Activated T-helper 2 cell treated with anti-CD3 and anti-CD28 coated beads, Interferon-gamma antibody, Interleukin-2, Interleukin-4, amounts not matched to agents 10 μg/mL and 5 μg/mL and 100 μg/mL, durations not matched to agents 14 hours and 24 hours and 36 hours (primary cell): ENCODE measurements at regions not wholly inside any gene's neighbourhood (a gene's known extent, or its start where the extent isn't known, plus 50 kb on each side); places are given as distances from the start of the nearest gene placed in this dataset.

Source experiments
- DNase-seq: peaks from one replicate; pipeline ENCODE4 v3.0.0; 2021; ENCODE audit warnings: low spot score
- H3K27ac Mint-ChIP-seq: one replicate; pipeline ENCODE4 v1.8.0; 2021; ENCODE audit warnings: mixed read lengths
- H3K27me3 Mint-ChIP-seq: one replicate; pipeline ENCODE4 v1.8.0; 2021; ENCODE audit warnings: low read depth, mixed read lengths
- H3K36me3 Mint-ChIP-seq: one replicate; pipeline ENCODE4 v1.8.0; 2021; ENCODE audit warnings: low read depth, mixed read lengths
- H3K4me1 Mint-ChIP-seq: one replicate; pipeline ENCODE4 v1.8.0; 2021; ENCODE audit warnings: low read depth, mixed read lengths
- H3K4me3 Mint-ChIP-seq: one replicate; pipeline ENCODE4 v1.8.0; 2021; ENCODE audit warnings: low read depth, mild to moderate bottlenecking, moderate library complexity, mixed read lengths
- H3K9me3 Mint-ChIP-seq: one replicate; pipeline ENCODE4 v1.8.0; 2021; ENCODE audit warnings: mixed read lengths
- intact Hi-C: fragments of 100-400 bp; cut with micrococcal nuclease; formaldehyde crosslinking; loops from one replicate; pipeline ENCODE4 v1.15.1; 2023

- intact Hi-C loops, result no loop called here
- H3K4me3 Mint-ChIP-seq, result no peak overlapping the region
- H3K36me3 Mint-ChIP-seq, result no peaks in the 10 kb centered on the region
- H3K27me3 Mint-ChIP-seq, result no peaks in the 10 kb centered on the region
- DNase-seq, result no peak
- H3K4me1 Mint-ChIP-seq, result no peaks in the 10 kb centered on the region
- H3K27ac Mint-ChIP-seq, result no peak overlapping the region
- no peaks in the 10 kb centered on the region for H3K9me3 Mint-ChIP-seq
Measured at GRCh38 chr1:13901039-13901438, 201.1 kb downstream of the PRDM2 start.

GRCh38 chr1:13901597-13901996, 201.6 kb downstream of the PRDM2 start:
- H3K27me3 Mint-ChIP-seq, result no peaks in the 10 kb centered on the region
- no peak overlapping the region for H3K27ac Mint-ChIP-seq
- intact Hi-C loops, result no loop called here
- H3K9me3 Mint-ChIP-seq, result no peaks in the 10 kb centered on the region
- H3K4me3 Mint-ChIP-seq, result no peak overlapping the region
- no peaks in the 10 kb centered on the region for H3K36me3 Mint-ChIP-seq
- no peak for DNase-seq
- no peaks in the 10 kb centered on the region for H3K4me1 Mint-ChIP-seq

GRCh38 chr1:13908128-13908527, 208.1 kb downstream of the PRDM2 start:
- Mint-ChIP-seq H3K27ac (no peak overlapping the region), H3K36me3 (no peaks in the 10 kb centered on the region), H3K27me3 (peaks cover 2% of the 10 kb centered on the region), H3K9me3 (no peaks in the 10 kb centered on the region), H3K4me3 (no peak overlapping the region), H3K4me1 (peaks cover 4% of the 10 kb centered on the region)
- intact Hi-C loops, result no loop called here
- no peak for DNase-seq

GRCh38 chr1:13911697-13912619, 212.0 kb downstream of the PRDM2 start:
- Mint-ChIP-seq H3K27ac (no peak overlapping the region), H3K36me3 (no peaks in the 10 kb centered on the region)

GRCh38 chr1:13913396-13913795, 213.4 kb downstream of the PRDM2 start:
- Mint-ChIP-seq H3K36me3 (no peaks in the 10 kb centered on the region), H3K4me3 (no peak overlapping the region), H3K27ac (no peak overlapping the region), H3K27me3 (peaks cover 2% of the 10 kb centered on the region), H3K4me1 (peaks cover 4% of the 10 kb centered on the region), H3K9me3 (no peaks in the 10 kb centered on the region)
- no peak for DNase-seq
- intact Hi-C loops, result no loop called here

More at GRCh38 chr1:13911697-13912619, 212.0 kb downstream of the PRDM2 start:
- Mint-ChIP-seq H3K4me1 (peaks cover 4% of the 10 kb centered on the region), H3K4me3 (no peak overlapping the region), H3K9me3 (no peaks in the 10 kb centered on the region), H3K27me3 (peaks cover 2% of the 10 kb centered on the region)
- intact Hi-C loops, result no loop called here
- DNase-seq, result no peak

- no peak for DNase-seq
- Mint-ChIP-seq H3K4me3 (no peak overlapping the region), H3K27ac (no peak overlapping the region), H3K9me3 (no peaks in the 10 kb centered on the region), H3K27me3 (peaks cover 2% of the 10 kb centered on the region), H3K4me1 (peaks cover 4% of the 10 kb centered on the region), H3K36me3 (no peaks in the 10 kb centered on the region)
- intact Hi-C loops, result no loop called here
Measured at GRCh38 chr1:13916530-13916929, 216.5 kb downstream of the PRDM2 start.

- no peak overlapping the region for H3K4me3 Mint-ChIP-seq
Measured at GRCh38 chr1:13917607-13918006, 217.6 kb downstream of the PRDM2 start.

GRCh38 chr1:13918862-13919261, 218.9 kb downstream of the PRDM2 start:
- Mint-ChIP-seq H3K27me3 (peaks cover 2% of the 10 kb centered on the region), H3K36me3 (no peaks in the 10 kb centered on the region), H3K4me3 (no peak overlapping the region), H3K4me1 (no peaks in the 10 kb centered on the region), H3K9me3 (no peaks in the 10 kb centered on the region), H3K27ac (no peak overlapping the region)
- intact Hi-C loops, result no loop called here
- DNase-seq, result no peak

More at GRCh38 chr1:13917607-13918006, 217.6 kb downstream of the PRDM2 start:
- Mint-ChIP-seq H3K36me3 (no peaks in the 10 kb centered on the region), H3K9me3 (no peaks in the 10 kb centered on the region), H3K27ac (no peak overlapping the region), H3K27me3 (peaks cover 2% of the 10 kb centered on the region), H3K4me1 (no peaks in the 10 kb centered on the region)
- no peak for DNase-seq
- intact Hi-C loops, result no loop called here

- H3K27ac Mint-ChIP-seq, result no peak overlapping the region
- no peaks in the 10 kb centered on the region for H3K9me3 Mint-ChIP-seq
- DNase-seq, result no peak
- intact Hi-C loops, result no loop called here
- H3K36me3 Mint-ChIP-seq, result no peaks in the 10 kb centered on the region
- H3K4me3 Mint-ChIP-seq, result no peak overlapping the region
- H3K4me1 Mint-ChIP-seq, result no peaks in the 10 kb centered on the region
- peaks cover 2% of the 10 kb centered on the region for H3K27me3 Mint-ChIP-seq
Measured at GRCh38 chr1:13921190-13921589, 221.2 kb downstream of the PRDM2 start.

GRCh38 chr1:13922466-13923110, 222.6 kb downstream of the PRDM2 start:
- H3K27ac Mint-ChIP-seq, result no peak overlapping the region
- peaks cover 2% of the 10 kb centered on the region for H3K27me3 Mint-ChIP-seq
- no peaks in the 10 kb centered on the region for H3K36me3 Mint-ChIP-seq
- no peak for DNase-seq
- no peaks in the 10 kb centered on the region for H3K9me3 Mint-ChIP-seq
- no peaks in the 10 kb centered on the region for H3K4me1 Mint-ChIP-seq
- intact Hi-C loops, result no loop called here
- H3K4me3 Mint-ChIP-seq, result no peak overlapping the region

GRCh38 chr1:13926556-13926955, 226.6 kb downstream of the PRDM2 start:
- H3K9me3 Mint-ChIP-seq, result no peaks in the 10 kb centered on the region
- no peaks in the 10 kb centered on the region for H3K27me3 Mint-ChIP-seq
- no peaks in the 10 kb centered on the region for H3K4me1 Mint-ChIP-seq
- no peak for DNase-seq
- H3K27ac Mint-ChIP-seq, result no peak overlapping the region
- no peaks in the 10 kb centered on the region for H3K36me3 Mint-ChIP-seq
- intact Hi-C loops, result no loop called here
- no peak overlapping the region for H3K4me3 Mint-ChIP-seq

- DNase-seq, result no peak
- intact Hi-C loops, result no loop called here
- H3K27me3 Mint-ChIP-seq, result no peaks in the 10 kb centered on the region
Measured at GRCh38 chr1:13927736-13928135, 227.7 kb downstream of the PRDM2 start.

GRCh38 chr1:13929313-13929712, 229.3 kb downstream of the PRDM2 start:
- Mint-ChIP-seq H3K4me3 (no peak overlapping the region), H3K27ac (no peak overlapping the region), H3K9me3 (no peaks in the 10 kb centered on the region), H3K36me3 (no peaks in the 10 kb centered on the region), H3K4me1 (no peaks in the 10 kb centered on the region), H3K27me3 (no peaks in the 10 kb centered on the region)
- intact Hi-C loops, result no loop called here
- no peak for DNase-seq

More at GRCh38 chr1:13927736-13928135, 227.7 kb downstream of the PRDM2 start:
- Mint-ChIP-seq H3K4me1 (no peaks in the 10 kb centered on the region), H3K9me3 (no peaks in the 10 kb centered on the region), H3K36me3 (no peaks in the 10 kb centered on the region), H3K4me3 (no peak overlapping the region), H3K27ac (no peak overlapping the region)
